Left lobe of liver (tissue), 2 donors: ENCODE measurements at regions not wholly inside any gene's neighbourhood (a gene's known extent, or its start where the extent isn't known, plus 50 kb on each side); places are given as distances from the start of the nearest gene placed in this dataset.
"Not testable (repeated sequence)": the region's sequence is repeated elsewhere in the genome, so short reads cannot be mapped to it uniquely, and the experiment has no call there.

Experiments used
- ATAC-seq: fragments of 200-7000 bp; cut with Tn5 transposase; one replicate; pipeline ENCODE4 v1.9.1; 2020; ENCODE audit warnings: mild to moderate bottlenecking, moderate library complexity
- DNase-seq: peaks from one replicate; pipeline ENCODE4 v3.0.0-alpha.2; 2020; ENCODE audit warnings: low spot score
- donor health status: DM: no; HTN: no; CAD: no; lungs with moderate emphysema.
- donor health status: DM: no; HTN: yes; CAD: no.

DNA sequence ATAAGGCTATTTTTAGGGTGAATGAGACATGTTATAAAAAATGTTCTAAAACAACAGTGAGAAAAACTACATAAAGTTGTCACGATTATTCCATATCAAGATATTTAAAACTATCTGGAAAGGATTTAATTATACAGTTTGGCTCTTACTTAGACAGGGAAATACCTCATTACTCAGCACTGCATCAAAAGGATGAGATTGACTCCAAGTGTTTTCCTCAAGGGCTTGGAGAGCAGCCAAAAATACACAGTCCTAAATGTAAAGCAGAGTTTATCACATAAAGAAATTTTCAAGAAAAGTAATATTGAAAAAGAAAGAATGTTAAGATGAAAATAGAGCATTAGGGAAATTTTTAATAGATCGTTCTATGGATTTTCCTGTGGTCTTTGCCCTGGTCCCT lies 285.5 kb upstream of the NETO1 start:
- ATAC-seq (no peak), DNase-seq (no peak)

- no peak for DNase-seq
- no peak for ATAC-seq
These were observed 283.3 kb upstream of the NETO1 start for GRCh38 chr18:73151086-73151485.

DNA sequence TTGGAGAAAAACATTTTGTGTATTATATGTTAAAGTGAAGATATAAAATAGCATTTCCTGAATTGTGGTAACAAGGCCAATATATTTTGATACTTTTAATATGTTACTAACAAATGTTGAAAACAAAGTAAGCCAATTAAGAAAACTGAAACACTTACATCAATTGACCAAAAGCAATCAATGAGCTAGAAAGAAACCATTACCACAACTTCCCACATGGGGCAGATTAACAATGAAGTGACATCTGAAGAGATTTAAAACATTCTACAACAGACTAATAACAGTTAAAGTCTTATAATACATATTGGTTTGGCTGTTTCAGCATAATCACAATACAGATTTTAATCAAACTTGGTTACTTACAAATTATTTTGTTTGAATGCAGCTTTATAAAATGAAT lies 282.4 kb upstream of the NETO1 start:
- ATAC-seq (no peak), DNase-seq (no peak)

DNA sequence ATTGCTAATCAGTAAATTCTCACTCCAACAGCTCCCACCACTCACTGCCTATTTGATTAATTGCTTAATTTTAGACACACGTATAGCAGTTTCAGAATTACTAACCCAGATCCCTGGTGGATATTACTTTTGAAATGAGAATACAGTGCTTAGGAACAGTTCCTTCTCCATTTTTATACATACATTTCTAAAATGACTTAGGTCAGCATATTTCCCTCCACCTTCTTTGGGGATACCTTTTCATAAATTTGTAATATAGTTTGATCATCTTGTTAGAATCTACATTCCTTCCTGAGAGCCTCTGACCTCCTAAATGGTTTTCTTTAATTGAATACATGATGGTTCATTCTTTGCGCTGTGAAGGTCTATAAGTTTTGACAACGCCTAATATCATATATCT lies 279.8 kb upstream of the NETO1 start:
- no peak for DNase-seq

GRCh38 chr18:73144030-73144429 lies 276.2 kb upstream of the NETO1 start:
- no peak for ATAC-seq
- no peak for DNase-seq

More for the DNA sequence above, 279.8 kb upstream of the NETO1 start:
- no peak for ATAC-seq

- DNase-seq (no peak), ATAC-seq (no peak)
These were observed 268.3 kb upstream of the NETO1 start for GRCh38 chr18:73136134-73136533.

- DNase-seq, result no peak
These were observed 256.4 kb upstream of the NETO1 start for GRCh38 chr18:73124175-73124574.

GRCh38 chr18:73121207-73121606 lies 253.4 kb upstream of the NETO1 start:
- ATAC-seq, result no peak
- no peak for DNase-seq

More at GRCh38 chr18:73124175-73124574, 256.4 kb upstream of the NETO1 start:
- ATAC-seq, result no peak

DNA sequence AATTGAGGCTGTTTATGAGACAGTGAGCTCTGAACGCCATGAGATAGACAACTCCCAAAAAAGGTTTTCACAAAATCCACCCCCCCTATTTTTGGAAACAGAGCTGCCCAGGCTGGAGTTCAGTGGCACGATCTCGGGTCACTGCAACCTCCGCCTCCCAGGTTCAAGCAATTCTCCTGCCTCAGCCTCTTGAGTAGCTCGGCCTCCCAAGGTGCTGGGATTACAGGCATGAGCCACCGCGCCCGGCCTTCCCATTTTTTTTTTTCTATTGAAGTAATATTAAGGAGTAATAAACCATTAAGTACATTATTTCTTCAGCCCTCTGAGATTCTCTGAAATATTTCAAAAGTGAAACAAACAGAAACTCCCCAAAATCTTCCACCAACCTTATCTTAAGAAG lies 252.8 kb upstream of the NETO1 start:
- ATAC-seq (no peak), DNase-seq (no peak)

DNA sequence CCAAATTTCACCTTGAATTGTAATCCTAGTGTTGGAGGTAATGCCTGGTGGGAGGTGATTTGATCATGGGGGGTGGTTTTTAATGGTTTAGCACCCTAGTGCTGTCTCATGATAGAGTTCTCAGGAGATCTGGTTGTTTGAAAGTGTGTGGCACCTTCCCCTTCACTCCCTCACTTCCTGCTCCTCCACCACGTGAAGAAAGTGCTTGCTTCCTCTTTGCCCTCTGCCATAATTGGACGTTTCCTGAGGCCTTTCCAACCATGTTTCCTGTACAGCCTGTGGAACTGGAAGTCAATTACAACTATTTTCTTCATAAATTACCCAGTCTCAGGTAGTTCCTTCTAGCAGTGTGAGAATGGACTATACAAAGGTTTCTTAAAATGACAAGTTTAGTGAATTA lies 251.8 kb upstream of the NETO1 start:
- DNase-seq (no peak), ATAC-seq (no peak)

- DNase-seq, result no peak
- no peak for ATAC-seq
These were observed 250.5 kb upstream of the NETO1 start for GRCh38 chr18:73118121-73118816.

DNA sequence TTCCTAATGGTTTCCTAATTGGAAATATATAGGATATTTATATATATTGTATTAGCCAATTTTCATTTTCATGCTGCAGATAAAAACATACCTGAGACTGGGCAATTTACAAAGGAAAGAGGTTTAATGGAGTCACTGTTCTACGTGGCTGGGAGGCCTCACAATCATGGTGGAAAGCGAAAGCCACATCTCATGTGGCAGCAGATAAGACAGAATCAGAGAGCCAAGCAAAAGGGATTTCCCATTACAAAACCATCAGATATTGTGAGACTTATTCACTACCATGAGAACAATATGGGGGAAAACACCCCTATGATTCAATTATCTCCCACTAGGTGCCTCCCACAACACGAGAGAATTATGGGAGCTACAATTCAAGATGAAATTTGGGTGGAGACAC lies 242.5 kb upstream of the NETO1 start:
- ATAC-seq (no peak), DNase-seq (no peak)

- ATAC-seq (no peak), DNase-seq (no peak)
These were observed 234.2 kb upstream of the NETO1 start for GRCh38 chr18:73101977-73102376.

GRCh38 chr18:73101491-73101890 lies 233.7 kb upstream of the NETO1 start:
- not testable (repeated sequence) for DNase-seq, ATAC-seq

DNA sequence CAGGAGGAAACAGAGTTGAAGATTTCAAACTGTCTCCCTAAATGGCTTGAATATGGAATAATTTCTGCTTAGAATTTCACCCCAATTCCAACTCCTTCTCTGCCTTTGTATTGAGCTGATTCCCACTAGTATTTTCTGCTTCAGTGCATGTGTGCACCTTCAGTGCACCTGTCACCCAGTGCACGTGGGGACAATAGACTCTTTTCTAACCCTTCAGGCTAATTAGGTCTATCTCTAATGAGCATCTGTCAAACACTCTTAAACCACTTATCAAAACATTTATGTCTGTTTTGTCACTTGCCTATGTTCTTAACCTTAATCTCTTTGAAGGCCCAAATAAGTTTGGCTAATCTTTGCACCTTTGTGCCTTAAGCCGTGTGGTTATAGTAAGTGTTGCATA lies 232.0 kb upstream of the NETO1 start:
- no peak for ATAC-seq

DNA sequence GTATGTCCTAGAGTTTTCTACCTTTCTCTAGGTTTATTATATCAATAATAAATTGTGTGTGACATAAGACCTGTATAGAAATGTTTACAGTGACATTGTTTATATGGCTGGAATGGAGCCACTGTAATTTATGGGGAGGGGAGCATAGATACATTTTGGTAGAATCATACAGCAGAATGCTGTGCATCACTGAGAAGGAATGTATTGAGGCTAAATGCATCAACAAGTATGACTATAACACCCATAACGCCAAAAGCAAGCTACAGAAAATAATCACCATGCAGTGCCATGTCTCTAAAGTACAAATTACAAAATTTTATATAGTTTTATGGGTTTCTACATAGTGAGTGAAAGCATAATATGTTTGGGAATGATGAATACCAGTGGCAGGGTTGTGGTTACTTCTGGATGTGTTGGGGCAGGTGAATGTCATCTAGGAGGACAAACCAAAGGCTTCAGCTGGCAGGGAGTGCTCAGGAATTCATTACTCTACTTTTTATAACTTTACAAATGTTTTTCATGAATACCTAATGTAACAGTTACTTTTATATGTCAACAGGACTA lies 226.0 kb upstream of the NETO1 start:
- no peak for ATAC-seq
- DNase-seq, result no peak

More for the DNA sequence above, 232.0 kb upstream of the NETO1 start:
- no peak for DNase-seq

GRCh38 chr18:73088445-73088844 lies 220.7 kb upstream of the NETO1 start:
- DNase-seq, result no peak
- ATAC-seq, result no peak

DNA sequence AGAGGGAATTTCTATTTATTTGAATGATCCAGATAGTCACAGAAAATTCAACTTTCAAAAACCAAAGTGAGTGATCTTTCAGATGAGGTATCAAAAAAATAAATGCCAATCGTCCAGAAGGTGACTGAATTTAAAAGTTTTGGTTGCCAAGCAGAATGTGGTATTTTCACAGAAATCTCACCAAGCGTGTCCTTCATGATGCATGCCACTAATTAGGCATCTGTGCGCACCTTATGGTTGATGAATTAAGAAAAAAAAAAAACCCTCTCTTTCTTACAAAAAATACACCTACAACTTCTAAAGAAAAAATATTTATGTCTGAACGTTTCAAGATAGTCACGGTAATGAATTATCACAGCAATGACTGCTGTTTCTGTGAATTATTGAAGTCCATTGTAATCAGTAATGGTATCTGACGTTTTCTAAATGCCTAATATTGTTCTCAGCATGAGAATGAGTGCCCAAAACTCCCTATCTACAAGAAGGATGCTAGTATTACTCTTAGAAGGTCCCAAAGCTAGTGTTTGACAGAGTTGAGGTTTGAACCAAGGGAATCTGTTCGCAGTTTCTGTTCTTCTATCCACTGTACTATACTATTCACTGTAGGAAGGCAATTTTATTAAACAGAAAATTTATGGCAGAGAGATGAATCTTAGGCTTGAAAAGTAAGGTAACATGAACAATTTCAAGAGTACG lies 219.6 kb upstream of the NETO1 start:
- ATAC-seq (no peak), DNase-seq (no peak)

- DNase-seq, result no peak
These were observed 212.1 kb upstream of the NETO1 start for GRCh38 chr18:73079920-73080319.

DNA sequence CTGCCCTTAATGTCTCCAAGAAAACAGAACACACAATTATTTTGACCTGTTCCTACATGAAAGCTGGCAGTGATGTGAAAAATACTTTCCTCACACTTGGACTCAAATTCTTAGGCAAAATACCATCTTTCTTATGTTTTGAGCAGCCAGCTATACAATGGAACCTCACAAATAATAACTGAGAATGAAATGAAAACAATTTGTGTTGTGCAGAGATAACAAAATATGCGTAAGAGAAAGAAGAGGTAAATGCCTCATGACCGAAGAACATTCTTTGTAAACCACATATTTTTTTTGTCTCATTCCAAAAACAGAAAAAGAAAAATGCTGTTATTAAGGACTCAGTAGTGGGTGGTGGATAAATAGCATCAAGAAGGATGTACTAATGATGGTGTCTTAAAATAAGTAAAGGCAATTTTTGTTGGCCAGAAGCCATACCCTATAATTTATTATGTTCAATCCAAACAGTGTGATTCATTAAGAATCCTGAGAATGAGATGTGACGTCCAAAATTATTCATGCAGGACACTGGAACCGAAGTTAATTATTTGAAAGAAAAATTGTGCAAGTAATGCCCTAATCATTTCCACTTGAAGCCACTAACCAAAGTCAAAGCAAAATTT lies 193.0 kb upstream of the NETO1 start:
- no peak for ATAC-seq
- DNase-seq, result no peak

More at GRCh38 chr18:73079920-73080319, 212.1 kb upstream of the NETO1 start:
- no peak for ATAC-seq

GRCh38 chr18:73059280-73059679 lies 191.5 kb upstream of the NETO1 start:
- DNase-seq (no peak), ATAC-seq (no peak)

DNA sequence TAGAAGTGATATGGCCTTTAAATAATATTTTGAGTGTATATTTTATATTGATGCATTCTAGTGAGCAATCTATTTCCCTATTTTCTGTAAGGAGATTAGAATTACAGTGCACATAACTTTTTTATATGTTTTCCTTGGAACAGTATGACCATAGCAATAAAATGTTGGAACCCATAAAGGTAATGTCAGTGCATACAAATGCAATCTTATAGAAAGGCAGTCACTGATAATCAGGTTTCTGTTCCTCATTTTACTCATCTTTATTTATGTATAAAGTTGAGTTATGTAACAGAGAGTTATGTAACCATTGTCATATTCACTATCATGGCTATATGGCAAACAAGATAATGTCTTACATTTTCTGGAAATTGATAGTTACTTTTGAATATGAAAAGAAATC lies 179.9 kb upstream of the NETO1 start:
- DNase-seq (no peak), ATAC-seq (no peak)
